ENCODE measurements at regions not wholly inside any gene's neighbourhood (a gene's known extent, or its start where the extent isn't known, plus 50 kb on each side); places are given as distances from the start of the nearest gene placed in this dataset.

- TF ChIP-seq CTCF (IDR thresholded peaks at IDR 0.05): no peak
- TF ChIP-seq POLR2AphosphoS5 (IDR thresholded peaks at IDR 0.05; ENCODE audit: low read depth, low read length): no peak
- no peak for TF ChIP-seq REST (IDR thresholded peaks at IDR 0.05; ENCODE audit: insufficient read depth in 1 of 2, low read depth in 2 of 2, low read length in 1 of 2)
- TF ChIP-seq SIN3A (IDR thresholded peaks at IDR 0.05; ENCODE audit: borderline replicate concordance, insufficient read depth, low read depth, low read length): no peak
- no peak for TF ChIP-seq TCF7L2 (IDR thresholded peaks at IDR 0.05; ENCODE audit: low read depth, low read length)
These were observed 488.0 kb upstream of the ATXN8OS start for GRCh38 chr13:69619651-69620050.
